CD4-positive, CD25-positive, alpha-beta regulatory T cell (primary cell): ENCODE measurements at regions not wholly inside any gene's neighbourhood (a gene's known extent, or its start where the extent isn't known, plus 50 kb on each side); places are given as distances from the start of the nearest gene placed in this dataset.
"Not testable (repeated sequence)": the region's sequence is repeated elsewhere in the genome, so short reads cannot be mapped to it uniquely, and the experiment has no call there.

Experiments used
- ATAC-seq, 2 donors: fragments of 150-1000 bp; cut with Tn5 transposase; one replicate each; pipeline ENCODE4 v1.10.0; 2021; ENCODE audit warnings: low read depth in 2 of 2, moderate number of reproducible peaks in 2 of 2, moderate library complexity in 1 of 2
- DNase-seq, 3 donors: peaks; one replicate each; pipeline versions ENCODE4 v3.0.0 to v3.0.0-alpha.2; 2012 to 2022; ENCODE audit warnings: mixed read lengths in 1 of 3
- H3K27ac ChIP-seq: one replicate; pipeline ENCODE4 v1.7.0; 2013; ENCODE audit warnings: mild to moderate bottlenecking, low read length; ENCODE audit not compliant: insufficient read depth, poor library complexity, severe bottlenecking
- H3K27me3 ChIP-seq: one replicate; pipeline ENCODE4 v1.7.0; 2013; ENCODE audit warnings: low read length; ENCODE audit not compliant: control insufficient read depth, insufficient read depth
- H3K36me3 ChIP-seq: one replicate; pipeline ENCODE4 v1.7.0; 2013; ENCODE audit warnings: mild to moderate bottlenecking, low read length, moderate library complexity; ENCODE audit not compliant: control insufficient read depth, insufficient read depth
- H3K4me1 ChIP-seq: 2 replicates; pipeline ENCODE4 v1.7.0; 2013; ENCODE audit warnings: mild to moderate bottlenecking, low read length; ENCODE audit not compliant: insufficient read depth, control insufficient read depth, poor library complexity, severe bottlenecking
- H3K4me3 ChIP-seq: one replicate; pipeline ENCODE4 v1.7.0; 2013; ENCODE audit warnings: low read depth, mild to moderate bottlenecking, low read length, moderate library complexity
- H3K9me3 ChIP-seq, 2 experiments: 1 replicate in 1 of 2; 2 replicates in 1 of 2; pipeline ENCODE4 v1.7.0; 2013; ENCODE audit warnings: low read length in 2 of 2, mild to moderate bottlenecking in 1 of 2, moderate library complexity in 1 of 2; ENCODE audit not compliant: control insufficient read depth in 2 of 2
- H3K27ac Mint-ChIP-seq, 3 donors: one replicate each; pipeline ENCODE4 v1.8.0; 2020 to 2022; ENCODE audit warnings: mild to moderate bottlenecking in 3 of 3, mixed read lengths in 3 of 3, moderate library complexity in 2 of 3
- H3K27me3 Mint-ChIP-seq: one replicate; pipeline ENCODE4 v1.8.0; 2022; ENCODE audit warnings: mild to moderate bottlenecking, mixed read lengths
- H3K36me3 Mint-ChIP-seq: one replicate; pipeline ENCODE4 v1.8.0; 2020; ENCODE audit warnings: mixed read lengths
- H3K4me1 Mint-ChIP-seq, 4 donors: one replicate each; pipeline ENCODE4 v1.8.0; 2020 to 2022; ENCODE audit warnings: mixed read lengths in 4 of 4, mild to moderate bottlenecking in 1 of 4
- H3K4me3 Mint-ChIP-seq, 4 donors: one replicate each; pipeline ENCODE4 v1.8.0; 2020 to 2022; ENCODE audit warnings: mild to moderate bottlenecking in 4 of 4, mixed read lengths in 4 of 4, moderate library complexity in 3 of 4
- H3K9me3 Mint-ChIP-seq, 7 donors: one replicate each; pipeline ENCODE4 v1.8.0; 2020 to 2022; ENCODE audit warnings: mixed read lengths in 7 of 7, mild to moderate bottlenecking in 3 of 7, moderate library complexity in 2 of 7

DNA sequence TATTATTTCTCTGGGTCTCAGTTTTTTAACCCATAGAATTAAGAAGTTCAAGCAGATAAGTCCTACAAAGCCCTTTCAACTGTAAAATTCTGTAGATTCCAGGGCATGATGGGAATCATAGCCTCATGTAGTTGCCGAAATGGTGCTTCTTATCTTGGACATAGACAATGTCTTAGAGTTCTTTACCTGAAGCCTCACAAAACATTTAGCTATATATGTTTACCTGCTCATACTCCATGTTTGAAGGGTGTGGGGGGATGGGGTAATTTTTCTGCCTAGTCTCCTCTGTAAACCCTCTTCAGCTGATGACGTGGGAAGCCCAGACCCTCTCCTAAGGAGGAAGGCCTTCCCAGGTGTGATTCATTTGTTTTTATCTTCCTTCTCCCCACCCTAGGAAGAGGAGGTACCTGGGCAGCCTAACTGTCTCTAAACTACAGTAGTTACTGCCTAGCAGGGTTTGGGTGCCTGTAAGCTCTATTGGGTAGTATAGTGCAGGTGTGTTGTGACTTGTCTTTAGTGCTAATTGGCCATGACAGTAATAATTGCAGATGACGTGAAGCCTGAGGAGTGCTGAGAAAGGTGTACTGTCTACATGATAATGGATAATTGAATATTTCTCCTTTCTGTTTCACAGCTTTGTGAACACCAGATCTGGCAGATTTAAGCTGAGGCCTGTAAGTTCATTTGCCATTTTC lies 230.8 kb downstream of the TFAP2B start:
- no peak overlapping the region for H3K27ac ChIP-seq

DNA sequence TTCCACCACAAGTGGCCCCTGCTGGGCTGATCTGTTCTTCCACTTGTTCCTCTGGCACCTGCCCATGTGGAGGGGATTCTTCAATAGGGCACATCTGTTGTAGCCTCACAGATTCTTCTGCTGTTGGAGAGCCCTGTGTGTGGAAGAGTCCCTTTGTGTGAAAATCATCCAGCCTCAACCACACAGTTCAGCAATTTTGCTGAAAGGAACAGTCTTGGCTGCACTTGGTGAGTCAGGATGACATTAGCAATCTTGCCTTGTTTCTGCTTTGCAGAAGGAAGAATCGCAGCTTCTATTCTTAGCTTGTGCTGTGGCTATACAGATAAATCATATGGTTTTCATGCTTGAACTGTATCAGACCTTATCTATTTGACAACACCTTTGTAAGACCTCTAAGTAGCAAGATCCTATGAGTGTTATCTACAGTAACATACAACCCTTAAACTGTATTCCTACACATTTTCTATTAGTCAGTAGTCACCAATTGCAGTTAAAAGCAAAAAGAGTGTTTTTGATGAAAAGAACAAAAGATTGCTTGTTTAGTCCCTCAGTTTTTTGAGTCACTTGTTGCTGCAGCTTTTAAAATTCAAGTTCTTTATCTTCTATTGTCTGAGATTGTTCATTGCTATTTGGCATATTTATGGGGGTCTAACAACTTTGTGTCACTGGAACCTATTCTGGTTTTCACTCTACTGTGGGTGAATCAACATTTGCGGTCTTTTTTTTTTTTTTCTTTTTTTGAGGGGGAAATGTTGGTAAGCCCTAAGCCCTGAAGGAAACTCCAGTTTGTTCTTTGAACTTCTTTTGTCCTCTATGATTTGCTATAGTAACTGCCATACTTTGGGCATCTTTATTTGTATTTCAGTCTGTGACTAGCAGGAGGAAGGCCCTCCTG lies 231.6 kb downstream of the TFAP2B start:
- Mint-ChIP-seq H3K4me3 (no peak overlapping the region), H3K36me3 (no peaks in the 10 kb centered on the region), H3K9me3 (peaks cover 0 to 11% (median 0%) of the 10 kb centered on the region in 7 donors), H3K4me1 (no peaks in the 10 kb centered on the region), H3K27me3 (no peaks in the 10 kb centered on the region), H3K27ac (no peak overlapping the region)
- no peak overlapping the region for H3K4me3 ChIP-seq
- H3K36me3 ChIP-seq: no peaks in the 10 kb centered on the region
- no peaks in the 10 kb centered on the region for H3K9me3 ChIP-seq
- ATAC-seq: no peak
- DNase-seq: no peak
- H3K27me3 ChIP-seq: no peaks in the 10 kb centered on the region
- no peak overlapping the region for H3K27ac ChIP-seq
- H3K4me1 ChIP-seq: no peaks in the 10 kb centered on the region

More for the DNA sequence above, 230.8 kb downstream of the TFAP2B start:
- H3K9me3 Mint-ChIP-seq: peaks cover 0 to 9% (median 0%) of the 10 kb centered on the region in 7 donors
- no peak for ATAC-seq
- Histone ChIP-seq H3K4me1 (no peaks in the 10 kb centered on the region), H3K4me3 (no peak overlapping the region), H3K9me3 (no peaks in the 10 kb centered on the region), H3K27me3 (no peaks in the 10 kb centered on the region), H3K36me3 (no peaks in the 10 kb centered on the region)
- H3K27ac Mint-ChIP-seq: no peak overlapping the region
- no peaks in the 10 kb centered on the region for H3K27me3 Mint-ChIP-seq
- no peak overlapping the region for H3K4me3 Mint-ChIP-seq
- DNase-seq: no peak
- no peaks in the 10 kb centered on the region for H3K36me3 Mint-ChIP-seq
- no peaks in the 10 kb centered on the region for H3K4me1 Mint-ChIP-seq

GRCh38 chr6:51052716-51053115 lies 234.0 kb downstream of the TFAP2B start:
- H3K9me3 Mint-ChIP-seq: peaks cover 0 to 11% (median 4%) of the 10 kb centered on the region in 7 donors
- DNase-seq: not testable (repeated sequence)

GRCh38 chr6:51055316-51055715 lies 236.6 kb downstream of the TFAP2B start:
- not testable (repeated sequence) for H3K4me3 Mint-ChIP-seq, H3K27ac Mint-ChIP-seq, H3K36me3 Mint-ChIP-seq

More at GRCh38 chr6:51052716-51053115, 234.0 kb downstream of the TFAP2B start:
- ATAC-seq, H3K36me3 ChIP-seq, H3K4me3 ChIP-seq, H3K4me1 Mint-ChIP-seq, H3K4me1 ChIP-seq, H3K27ac ChIP-seq, H3K4me3 Mint-ChIP-seq, H3K27me3 Mint-ChIP-seq, H3K27ac Mint-ChIP-seq, H3K9me3 ChIP-seq, H3K27me3 ChIP-seq, H3K36me3 Mint-ChIP-seq: not testable (repeated sequence)

GRCh38 chr6:51057296-51057695 lies 238.6 kb downstream of the TFAP2B start:
- Histone ChIP-seq H3K27ac (no peak overlapping the region), H3K4me3 (no peak overlapping the region), H3K27me3 (no peaks in the 10 kb centered on the region), H3K9me3 (no peaks in the 10 kb centered on the region), H3K4me1 (no peaks in the 10 kb centered on the region), H3K36me3 (no peaks in the 10 kb centered on the region)
- H3K9me3 Mint-ChIP-seq: peaks cover 0 to 15% (median 8%) of the 10 kb centered on the region in 7 donors
- no peak overlapping the region for H3K4me3 Mint-ChIP-seq
- H3K27ac Mint-ChIP-seq: no peak overlapping the region
- DNase-seq: no peak
- H3K4me1 Mint-ChIP-seq: no peaks in the 10 kb centered on the region
- no peaks in the 10 kb centered on the region for H3K27me3 Mint-ChIP-seq
- H3K36me3 Mint-ChIP-seq: no peaks in the 10 kb centered on the region
- no peak for ATAC-seq

More at GRCh38 chr6:51055316-51055715, 236.6 kb downstream of the TFAP2B start:
- not testable (repeated sequence) for H3K27me3 Mint-ChIP-seq, H3K4me1 ChIP-seq, H3K4me1 Mint-ChIP-seq, H3K4me3 ChIP-seq, H3K27ac ChIP-seq, H3K27me3 ChIP-seq, DNase-seq, ATAC-seq, H3K36me3 ChIP-seq, H3K9me3 ChIP-seq
- peaks cover 0 to 15% (median 8%) of the 10 kb centered on the region in 7 donors for H3K9me3 Mint-ChIP-seq

DNA sequence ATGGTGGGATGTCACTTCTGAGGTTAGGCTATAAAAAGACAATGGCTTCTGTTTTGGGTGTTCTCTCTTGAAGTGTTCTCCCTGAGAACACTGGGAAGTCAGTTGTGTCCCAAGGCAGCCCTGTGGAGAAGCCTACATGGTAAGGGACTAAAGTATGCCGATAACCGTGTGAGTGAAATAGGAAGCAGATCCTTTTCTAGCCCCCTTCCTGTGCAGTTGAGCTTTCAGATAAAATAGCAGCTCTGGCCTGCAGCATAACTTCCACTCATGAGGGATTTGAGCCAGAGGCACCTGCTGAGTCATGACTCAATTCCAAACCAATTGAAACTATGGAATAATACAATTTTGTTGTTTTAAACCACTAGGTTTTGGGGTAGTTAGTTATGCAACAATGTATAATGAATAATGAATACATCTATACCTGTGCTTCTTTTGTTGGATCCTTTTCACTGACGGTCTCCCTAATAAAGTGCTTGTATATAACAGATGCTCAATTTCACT lies 241.6 kb downstream of the TFAP2B start:
- Histone ChIP-seq H3K36me3 (no peaks in the 10 kb centered on the region), H3K9me3 (no peaks in the 10 kb centered on the region), H3K4me1 (no peaks in the 10 kb centered on the region), H3K27me3 (no peaks in the 10 kb centered on the region), H3K27ac (no peak overlapping the region), H3K4me3 (no peak overlapping the region)
- no peaks in the 10 kb centered on the region for H3K36me3 Mint-ChIP-seq
- no peaks in the 10 kb centered on the region for H3K27me3 Mint-ChIP-seq
- H3K4me3 Mint-ChIP-seq: no peak overlapping the region
- no peak overlapping the region for H3K27ac Mint-ChIP-seq
- no peak for DNase-seq
- peaks cover 0 to 15% (median 6%) of the 10 kb centered on the region in 7 donors for H3K9me3 Mint-ChIP-seq
- no peak for ATAC-seq
- H3K4me1 Mint-ChIP-seq: no peaks in the 10 kb centered on the region

DNA sequence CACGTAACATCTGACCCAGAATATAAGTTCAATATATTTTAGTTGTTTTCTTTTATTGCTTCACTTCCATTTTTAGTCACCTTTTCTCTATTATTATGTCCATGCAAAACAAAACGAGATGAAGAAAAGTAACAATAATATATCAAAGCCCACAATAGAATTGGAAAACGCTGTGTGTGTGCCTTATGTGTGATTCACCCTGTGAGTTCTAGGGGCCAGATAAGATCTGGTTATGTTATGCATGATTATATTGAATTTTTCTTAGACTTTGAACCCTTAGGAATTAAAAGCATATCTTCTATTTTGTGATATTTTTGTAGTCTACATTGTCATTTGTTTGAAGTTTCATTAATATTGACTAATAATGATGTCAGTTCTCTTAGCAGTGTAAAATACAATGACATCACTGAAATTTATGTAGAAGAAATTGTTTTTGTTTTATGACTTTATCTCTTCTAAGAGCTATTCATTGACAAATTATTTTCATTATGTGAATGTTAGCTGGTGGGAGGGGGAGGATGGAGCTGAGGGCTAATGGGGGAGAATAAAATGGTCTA lies 243.6 kb downstream of the TFAP2B start:
- Mint-ChIP-seq H3K27me3 (no peaks in the 10 kb centered on the region), H3K4me3 (no peak overlapping the region), H3K36me3 (no peaks in the 10 kb centered on the region), H3K27ac (no peak overlapping the region), H3K9me3 (peaks cover 0 to 8% (median 4%) of the 10 kb centered on the region in 7 donors), H3K4me1 (no peaks in the 10 kb centered on the region)
- DNase-seq (no peak), ATAC-seq (no peak)
- Histone ChIP-seq H3K36me3 (no peaks in the 10 kb centered on the region), H3K27ac (no peak overlapping the region), H3K4me3 (no peak overlapping the region), H3K9me3 (no peaks in the 10 kb centered on the region), H3K4me1 (no peaks in the 10 kb centered on the region), H3K27me3 (no peaks in the 10 kb centered on the region)
